T-helper 1 cell treated with Interleukin-12 subunit alpha and Interleukin-12 subunit beta and Interleukin-4 antibody, amounts not matched to agents 30 ng/mL and 1 ng/mL, for 36 hours (primary cell): ENCODE measurements at regions not wholly inside any gene's neighbourhood (a gene's known extent, or its start where the extent isn't known, plus 50 kb on each side); places are given as distances from the start of the nearest gene placed in this dataset.
"Not testable (repeated sequence)": the region's sequence is repeated elsewhere in the genome, so short reads cannot be mapped to it uniquely, and the experiment has no call there.

Experiments used
- intact Hi-C: fragments of 100-400 bp; cut with micrococcal nuclease; formaldehyde crosslinking; loops from one replicate; pipeline ENCODE4 v1.15.1; 2024

DNA sequence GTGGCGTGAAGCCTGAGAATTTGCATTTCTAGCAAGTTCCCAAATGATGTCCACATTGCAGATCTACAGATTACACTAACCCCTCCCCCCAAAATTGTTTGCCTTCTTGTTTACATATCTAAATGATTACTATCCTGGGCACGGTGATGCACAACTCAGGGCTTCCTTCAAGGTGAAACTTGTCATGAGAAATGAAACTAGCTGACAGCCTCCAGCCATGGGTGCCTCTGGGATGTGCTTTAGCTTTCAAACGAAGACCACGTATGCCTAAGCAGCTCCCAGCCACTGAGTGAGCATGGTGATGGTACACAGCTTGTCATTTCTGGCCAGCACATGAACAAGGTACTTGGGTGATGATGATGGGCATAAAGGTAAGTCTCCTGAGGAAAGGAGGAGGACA, 464.8 kb upstream of the DDX18 start:
- intact Hi-C loops: no loop called here

DNA sequence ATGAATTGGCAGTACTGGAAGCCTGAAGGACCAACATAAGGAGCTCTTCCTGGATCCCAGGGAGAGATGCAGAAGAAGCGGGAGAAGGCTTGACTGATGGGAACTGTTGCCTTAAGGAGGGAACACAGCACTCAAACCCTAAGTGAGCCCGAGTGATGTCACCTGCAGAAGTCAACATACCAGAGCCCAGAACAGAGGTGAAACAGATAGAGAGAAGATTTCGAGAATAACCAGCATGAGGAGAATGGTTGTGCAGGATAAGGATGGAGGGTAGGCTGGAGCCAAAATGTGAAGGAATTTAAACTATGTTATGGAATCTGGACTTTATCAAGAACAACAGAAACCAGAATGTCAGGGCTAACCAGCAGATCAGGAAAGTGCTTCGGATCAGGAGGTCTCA, 463.1 kb upstream of the DDX18 start:
- intact Hi-C loops: no loop called here

DNA sequence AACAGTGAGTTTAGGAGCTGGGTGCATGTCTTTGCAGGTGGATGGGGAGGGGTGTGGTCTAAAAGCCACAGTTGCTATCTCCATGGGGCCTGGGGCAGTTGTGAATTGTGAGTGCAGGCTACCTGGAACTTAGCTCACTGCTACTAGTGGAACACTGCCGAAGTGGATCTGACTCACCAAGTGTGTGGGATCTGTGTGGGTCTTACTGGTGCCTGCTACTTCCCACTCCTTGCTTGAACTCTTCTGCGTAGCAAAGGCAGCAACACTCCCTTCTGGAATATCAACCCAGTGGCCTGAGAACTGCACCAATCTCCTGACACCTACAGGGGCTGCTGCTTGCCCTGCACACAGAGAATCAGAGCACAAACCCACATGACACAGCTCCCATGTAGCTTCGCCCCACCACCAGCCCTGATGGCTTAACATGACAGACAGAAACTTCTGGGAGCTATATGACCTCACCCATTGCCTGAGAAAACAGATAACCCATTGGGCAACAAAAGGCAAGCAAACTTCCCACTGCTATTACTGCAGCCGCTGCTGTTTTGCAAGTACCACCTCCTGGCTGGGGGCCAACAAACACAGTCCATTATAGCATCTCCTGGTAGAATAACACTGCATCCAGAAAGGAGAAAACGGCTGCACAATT, 455.1 kb upstream of the DDX18 start:
- intact Hi-C loops: no loop called here

DNA sequence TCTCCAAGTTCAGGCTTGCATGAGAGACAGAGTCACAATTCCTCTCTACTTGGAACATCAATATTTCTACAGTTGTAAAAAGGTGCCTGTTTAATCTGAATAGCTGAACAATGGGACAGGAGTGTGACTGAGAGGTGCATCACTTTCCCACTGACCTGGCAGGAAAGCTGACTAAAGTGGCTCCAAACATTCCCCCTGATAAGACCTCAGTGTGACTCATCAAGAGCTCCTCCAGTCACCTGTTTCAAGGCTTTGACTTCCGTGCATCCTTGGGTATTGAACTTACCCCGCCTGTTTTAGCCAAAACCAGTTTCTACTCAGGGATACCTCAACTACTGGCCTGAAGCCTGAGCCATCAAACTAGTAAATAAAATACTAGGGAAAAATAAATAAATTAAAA, 453.9 kb upstream of the DDX18 start:
- intact Hi-C loops: no loop called here

DNA sequence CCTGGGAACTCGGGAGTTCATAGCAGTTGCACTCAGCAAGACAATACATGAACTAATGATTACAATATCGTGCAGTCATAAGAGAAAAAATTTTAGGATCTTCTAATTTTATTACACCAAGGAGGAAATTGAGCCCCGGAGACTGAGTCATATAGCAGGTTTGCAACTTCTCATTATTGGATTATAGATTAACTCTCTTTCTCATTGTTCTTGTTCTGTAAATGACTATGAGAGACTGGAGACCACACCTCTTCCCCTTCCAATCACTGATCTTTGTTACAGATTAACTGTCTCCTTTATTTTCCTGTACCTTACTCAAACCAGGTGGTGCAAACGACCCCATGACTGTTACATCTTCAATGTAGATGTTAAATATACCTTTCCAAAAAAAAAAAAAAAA, 435.8 kb upstream of the DDX18 start:
- intact Hi-C loops: no loop called here

DNA sequence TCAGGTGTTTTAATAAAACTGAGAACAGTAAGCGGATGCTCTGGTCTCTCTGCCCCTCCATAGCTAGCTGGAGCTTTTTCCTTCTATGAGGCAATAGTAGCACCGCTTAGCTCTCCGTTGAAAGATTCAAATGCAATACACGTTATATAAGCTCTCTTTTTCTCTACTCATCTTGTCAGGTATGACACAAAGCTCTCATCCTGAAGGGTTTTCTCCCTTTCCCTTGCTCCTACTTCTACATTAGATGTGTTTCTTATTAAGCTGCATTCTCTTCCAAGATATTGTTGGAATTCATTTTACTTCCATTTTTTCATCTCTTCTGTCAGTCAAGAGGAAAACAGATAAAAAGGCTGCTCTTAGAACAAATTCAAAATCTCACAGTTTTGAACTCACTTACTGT, 434.6 kb upstream of the DDX18 start:
- intact Hi-C loops: no loop called here

DNA sequence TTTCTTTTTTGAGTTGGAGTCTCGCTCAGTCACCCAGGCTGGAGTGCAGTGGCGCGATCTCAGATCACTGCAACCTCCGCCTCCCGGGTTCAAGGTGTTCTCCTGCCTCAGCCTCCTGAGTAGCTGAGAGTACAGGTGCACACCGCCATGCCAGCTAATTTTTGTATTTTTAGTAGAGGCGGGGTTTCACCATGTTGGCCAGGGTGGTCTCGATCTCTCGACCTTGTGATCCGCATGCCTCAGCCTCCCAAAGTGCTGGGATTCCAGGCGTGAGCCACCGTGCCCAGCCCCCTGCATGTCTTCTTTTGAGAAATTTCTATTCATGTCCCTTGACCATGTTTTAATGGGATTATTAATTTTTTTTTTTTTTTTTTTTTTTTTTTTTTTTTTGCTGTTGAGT, 430.5 kb upstream of the DDX18 start:
- intact Hi-C loops: not testable (repeated sequence)

DNA sequence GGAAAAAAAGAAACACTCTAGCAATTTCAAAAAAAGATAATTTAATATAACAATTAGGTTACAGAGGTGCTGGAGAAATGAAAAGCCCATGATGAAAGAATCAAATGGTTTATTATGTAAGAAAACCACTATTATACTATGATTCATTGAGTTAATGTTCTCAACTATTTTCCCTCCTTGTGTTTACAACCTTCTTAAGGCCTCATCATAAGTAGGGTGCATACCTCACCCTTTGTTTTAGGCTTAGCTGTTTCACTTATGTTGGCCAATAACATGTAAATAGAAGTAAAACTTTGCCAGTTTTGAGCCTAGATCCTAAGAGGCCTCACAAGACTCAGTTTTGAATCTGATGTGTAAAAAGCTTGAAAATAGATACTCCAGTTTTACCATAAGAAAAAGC, 418.3 kb upstream of the DDX18 start:
- intact Hi-C loops: no loop called here

DNA sequence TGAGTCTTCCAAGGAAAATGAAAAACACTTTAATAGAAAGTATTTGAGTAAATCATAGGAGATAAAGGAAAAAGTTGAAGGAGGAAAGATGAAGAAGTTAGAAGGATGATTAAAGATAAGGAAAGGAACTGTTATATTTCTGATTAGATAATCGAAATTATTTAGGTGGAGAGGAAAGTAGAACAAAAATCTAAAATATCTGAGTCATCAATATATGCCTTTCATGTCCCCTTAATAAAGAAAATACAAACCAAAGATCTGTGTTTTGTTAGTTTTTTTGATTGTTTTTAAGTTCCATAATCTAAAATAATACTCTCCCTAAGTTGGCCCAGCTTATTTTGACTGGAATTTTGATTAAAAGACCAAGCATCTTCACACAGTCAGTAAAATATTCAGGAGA, 412.9 kb upstream of the DDX18 start:
- intact Hi-C loops: no loop called here

DNA sequence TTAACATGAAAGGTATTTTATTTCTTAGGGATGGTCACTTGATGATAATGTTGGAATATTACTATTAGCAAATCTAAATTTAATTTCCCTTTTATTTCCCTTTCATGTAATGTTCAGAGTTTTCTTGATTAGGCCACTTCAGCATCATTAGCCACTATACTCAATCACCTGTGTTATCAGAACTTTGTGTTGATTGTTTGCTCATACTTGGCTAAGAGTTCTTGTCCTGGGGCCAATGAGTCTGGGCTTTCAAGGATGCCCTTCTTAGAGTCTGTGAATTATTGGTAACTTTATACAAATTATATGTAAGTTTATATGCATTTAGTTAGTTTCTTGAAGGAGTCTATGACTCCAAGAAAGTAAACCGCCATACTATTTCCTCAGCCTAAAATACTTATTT, 408.0 kb upstream of the DDX18 start:
- intact Hi-C loops: no loop called here

DNA sequence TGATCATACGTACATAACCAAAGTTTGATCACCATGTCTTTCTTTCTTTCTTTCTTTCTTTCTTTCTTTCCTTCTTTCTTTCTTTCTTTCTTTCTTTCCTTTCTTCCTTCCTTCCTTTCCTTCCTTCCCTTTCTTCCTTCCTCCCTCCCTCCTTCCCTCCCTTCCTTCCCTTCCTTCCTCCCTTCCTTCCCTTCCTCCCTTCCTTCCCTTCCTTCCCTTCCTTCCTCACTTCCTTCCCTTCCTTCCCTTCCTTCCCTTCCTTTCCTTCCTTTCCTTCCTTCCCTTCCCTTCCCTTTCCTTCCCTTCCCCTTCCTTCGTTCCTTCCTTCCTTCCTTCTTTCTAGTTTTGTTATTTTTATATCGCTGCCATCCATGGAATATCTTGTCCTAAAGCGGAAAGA, 406.7 kb upstream of the DDX18 start:
- intact Hi-C loops: no loop called here

DNA sequence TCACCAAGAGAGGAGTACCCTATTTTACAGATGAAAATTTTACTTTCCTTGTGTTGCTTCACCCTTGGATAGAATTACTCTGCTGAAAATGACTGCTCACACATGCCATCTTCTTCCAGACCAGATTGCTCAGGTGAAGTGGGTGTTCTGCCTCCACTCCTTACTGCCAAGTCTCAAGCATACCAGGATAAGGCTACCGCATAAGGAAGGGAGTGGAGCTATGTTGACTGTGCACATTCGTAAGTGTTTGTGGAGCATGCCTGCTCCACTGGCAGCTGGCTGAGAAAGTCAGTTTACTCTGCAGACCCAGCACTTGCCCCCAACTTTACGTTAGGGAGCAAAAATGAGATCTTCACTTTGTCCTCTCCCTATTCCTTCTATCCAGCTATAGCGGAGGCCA, 405.0 kb upstream of the DDX18 start:
- intact Hi-C loops: no loop called here

DNA sequence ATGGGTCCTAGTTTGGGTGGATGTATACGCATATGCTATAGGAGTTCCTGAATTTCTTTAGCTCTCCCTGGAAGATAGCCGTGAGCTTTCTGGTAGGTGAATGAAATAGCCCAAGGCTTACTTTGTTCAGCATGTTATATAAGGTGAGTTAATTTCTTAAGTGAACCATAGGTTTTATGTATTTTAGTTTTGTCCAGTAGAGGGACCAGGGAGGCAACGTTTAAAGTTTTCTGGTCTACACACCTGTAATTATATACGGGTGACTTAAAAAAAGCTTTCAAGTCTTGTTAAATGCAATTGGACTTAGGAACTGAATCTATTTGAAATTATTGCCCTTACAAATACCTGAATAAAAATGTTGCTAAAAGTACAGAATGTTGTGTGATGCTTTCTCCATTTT, 402.5 kb upstream of the DDX18 start:
- intact Hi-C loops: no loop called here

DNA sequence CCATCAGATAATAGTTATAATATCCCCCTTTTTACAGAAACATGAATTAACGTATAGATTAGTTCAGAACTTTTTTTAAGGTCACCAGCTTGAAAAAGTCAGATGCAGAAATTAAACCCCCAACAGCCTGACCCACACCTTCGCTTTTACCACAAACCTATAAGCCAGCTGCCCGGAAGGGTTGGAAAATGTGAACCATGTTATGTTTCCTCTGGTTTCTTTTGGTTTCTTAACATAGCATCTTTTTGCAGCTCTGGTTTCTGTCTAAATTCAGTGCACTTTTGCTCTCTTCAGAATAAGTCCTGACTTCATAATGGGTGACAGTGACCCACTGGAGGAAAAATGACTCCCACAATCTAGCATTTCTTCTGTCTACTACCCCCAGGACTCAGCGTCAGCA, 381.7 kb upstream of the DDX18 start:
- intact Hi-C loops: no loop called here

DNA sequence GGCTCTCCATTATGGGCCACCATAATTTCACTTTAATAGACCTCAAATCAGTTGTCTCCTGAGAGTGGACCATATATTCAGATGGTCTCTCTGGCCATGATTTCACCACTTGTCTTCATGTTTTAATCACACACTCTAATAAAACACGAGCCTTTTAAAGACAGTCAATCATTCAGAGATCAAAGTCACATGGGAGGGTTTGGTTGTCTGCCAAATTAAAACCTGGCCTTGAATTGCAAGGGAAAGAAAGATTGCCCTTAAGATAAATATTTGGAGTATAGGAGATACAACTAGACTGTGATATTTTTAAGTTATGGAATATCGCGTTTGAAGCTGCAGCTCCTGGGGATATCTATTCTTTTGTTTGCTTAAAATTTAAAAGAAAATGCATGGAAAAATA, 377.8 kb upstream of the DDX18 start:
- intact Hi-C loops: no loop called here

DNA sequence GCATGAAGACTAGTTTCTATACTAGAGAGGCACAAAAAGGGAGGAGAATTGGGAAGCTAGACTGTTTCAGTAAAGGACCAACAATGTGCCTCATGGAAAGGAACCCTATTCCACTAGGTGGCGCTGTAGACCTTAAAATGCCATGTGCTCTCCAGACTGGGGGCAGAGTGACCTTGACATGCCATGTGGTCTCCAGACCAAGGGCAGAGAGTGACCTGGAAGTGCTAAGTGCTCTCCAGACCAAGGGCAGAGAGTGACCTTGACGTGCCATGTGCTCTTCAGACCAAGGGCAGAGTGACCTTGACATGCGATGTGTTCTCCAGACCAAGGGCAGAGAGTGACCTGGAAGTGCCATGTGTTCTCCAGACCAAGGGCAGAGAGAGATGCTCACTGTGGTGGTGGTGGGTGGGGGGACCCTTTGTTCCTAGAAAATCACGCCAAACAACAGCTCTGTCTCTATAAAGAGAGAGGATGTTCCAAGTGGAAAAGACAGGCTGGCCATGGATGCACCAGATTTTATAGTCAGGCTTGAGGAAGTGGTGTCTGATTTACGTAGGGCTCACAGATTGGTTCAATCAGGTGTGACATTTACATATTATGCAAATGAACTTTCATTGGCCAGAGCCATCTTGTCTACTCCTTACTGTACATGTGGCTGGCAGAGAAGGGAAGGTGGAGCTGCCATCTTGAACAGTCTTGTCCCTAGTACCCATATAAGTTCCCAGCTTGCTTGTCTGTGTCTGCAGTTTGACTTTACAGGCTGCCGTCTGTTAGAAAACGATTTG, 344.0 kb upstream of the DDX18 start:
- intact Hi-C loops: loop anchor here (5.0 to 10.0 kb wide), 2 partner anchors 302 to 1394 kb away; no protein-coding TSS in a partner anchor

DNA sequence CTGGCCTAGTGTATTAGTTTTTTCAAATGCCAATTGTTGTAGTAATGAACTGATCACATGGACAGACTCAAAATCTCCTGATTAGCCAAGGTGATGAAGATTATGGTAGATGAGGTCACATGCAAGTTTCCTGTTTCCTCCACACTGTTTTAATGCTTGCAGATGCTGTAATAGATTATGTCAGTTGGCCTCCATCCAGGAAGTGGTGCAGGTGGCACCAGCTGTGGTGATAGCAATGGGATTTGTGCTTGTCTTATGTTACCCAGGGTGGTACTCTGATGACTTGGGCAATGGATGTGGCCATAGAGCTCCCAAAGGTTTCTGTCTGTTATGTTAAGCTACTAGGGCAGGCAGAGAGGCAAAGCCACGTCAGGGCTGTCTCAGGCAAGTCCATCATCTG, 332.9 kb upstream of the DDX18 start:
- intact Hi-C loops: no loop called here

DNA sequence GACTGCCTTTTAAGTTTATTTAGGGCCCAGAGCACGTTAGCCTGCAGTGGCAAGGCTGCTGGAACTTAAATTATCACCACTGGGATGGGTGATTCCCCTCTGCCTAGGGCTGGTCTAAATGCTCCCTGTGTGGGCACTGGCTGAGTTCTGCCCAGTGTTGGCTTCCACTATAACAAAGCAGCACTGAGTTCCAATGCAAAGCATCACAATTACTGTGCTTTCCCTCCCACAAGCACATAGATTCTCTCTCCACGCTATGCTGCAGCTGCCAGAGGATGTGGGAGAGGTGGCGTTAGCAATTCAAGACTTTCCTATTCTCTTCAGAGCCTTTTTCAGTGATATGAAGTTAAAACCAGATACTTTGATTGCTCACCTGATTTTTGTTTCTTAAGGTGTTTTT, 328.9 kb upstream of the DDX18 start:
- intact Hi-C loops: no loop called here

DNA sequence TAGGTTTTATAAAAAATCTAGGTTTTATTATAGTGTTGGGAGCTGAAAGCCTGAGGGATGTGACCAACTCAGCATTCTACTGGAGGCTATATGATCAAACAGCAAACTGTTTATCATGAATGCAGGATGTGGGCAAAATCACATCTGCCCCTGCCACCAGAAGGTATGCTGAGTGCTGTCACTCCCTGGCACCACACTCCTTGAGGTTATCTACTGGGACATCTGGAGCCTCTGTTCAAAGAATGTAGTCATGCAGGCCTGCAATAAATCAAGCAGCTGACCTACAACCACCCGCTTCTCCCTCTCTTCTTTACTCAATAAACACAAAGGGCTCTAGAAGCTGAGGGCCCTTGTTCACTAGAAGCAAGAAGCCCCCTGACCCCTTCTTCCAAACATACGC, 328.4 kb upstream of the DDX18 start:
- intact Hi-C loops: no loop called here

DNA sequence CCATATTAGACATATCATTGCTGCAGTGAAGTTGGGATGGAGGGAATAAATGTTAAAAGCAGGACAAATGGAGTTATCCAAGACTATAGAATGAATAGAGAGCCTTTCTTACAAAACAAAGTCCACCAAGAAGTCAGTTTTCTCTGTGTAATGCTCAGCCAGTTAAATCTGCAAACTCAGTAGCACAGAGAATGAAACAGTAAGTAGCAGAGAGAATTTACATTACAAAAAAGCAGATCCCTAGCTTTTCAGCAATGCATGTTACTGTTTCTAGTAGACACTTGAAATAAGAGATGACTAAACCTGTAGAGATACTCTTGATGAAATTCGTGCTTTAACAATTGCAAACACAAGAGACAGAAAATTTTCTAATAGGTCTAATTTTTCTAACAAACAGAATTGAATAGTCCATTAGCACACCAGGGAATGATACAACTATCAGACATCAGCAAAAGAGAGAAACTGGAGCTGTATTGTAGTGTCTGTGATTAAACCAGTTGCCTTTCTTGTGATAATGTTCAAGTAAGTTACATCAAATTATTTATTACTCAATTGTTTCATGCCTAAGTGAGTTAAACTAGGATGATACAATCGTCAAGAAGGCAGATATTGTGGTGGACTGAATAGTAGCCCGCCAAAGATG, 322.2 kb upstream of the DDX18 start:
- intact Hi-C loops: no loop called here

DNA sequence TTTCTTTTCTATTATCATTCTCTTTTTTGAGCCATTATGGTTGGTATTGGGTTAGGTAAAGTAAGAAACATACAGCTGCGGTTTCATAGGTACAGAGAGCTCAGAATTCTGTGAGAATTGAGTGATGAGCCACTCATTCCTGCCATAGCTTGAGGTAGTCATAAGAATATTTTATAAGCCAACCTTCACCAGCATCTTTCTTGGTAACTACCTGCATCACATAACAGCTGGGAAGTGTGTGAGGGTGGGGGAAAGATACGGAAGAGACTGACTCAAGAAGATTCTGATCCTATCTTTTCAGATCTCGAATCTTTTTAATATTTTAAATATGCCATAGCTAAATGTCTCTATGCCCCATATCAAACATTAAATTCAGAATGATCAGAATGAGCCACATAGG, 313.8 kb upstream of the DDX18 start:
- intact Hi-C loops: no loop called here

DNA sequence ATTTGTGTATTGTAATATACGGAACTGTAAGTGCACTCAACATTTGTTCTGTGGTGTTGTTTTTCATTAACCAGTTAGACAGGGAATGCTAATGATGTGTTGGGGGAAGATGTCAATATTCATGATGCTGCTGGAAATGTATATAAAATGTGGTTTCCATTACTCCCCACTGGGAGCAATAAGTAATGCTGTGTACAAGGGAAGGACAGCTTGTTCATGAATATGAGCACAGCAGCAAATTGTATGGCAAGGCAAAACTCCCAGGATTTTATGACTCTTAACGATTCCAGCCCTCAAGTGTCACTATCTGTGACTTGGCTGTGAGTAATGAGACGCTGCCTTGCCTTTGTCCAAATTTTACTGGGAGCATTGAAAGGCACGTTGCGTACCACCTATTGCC, 312.4 kb upstream of the DDX18 start:
- intact Hi-C loops: no loop called here

DNA sequence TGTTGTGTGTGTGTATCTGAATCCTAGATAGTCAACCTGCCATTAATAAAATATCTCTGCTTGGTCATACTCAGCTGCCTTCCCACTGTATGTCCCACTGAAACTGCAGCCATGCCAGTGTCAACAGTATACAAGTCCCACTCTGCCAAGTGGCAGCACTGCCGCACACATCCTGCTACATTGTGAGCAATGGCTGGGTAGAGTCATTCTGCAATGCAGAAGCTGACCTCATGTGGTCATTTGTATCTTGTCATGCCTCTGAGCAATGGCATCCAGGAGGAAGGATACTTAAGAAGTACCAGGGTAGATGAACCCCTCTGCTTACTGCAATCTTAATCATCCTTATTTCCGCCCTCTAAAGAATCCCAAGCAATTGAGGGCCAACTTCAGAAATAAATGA, 302.2 kb upstream of the DDX18 start:
- intact Hi-C loops: no loop called here
